ENCODE measurements at regions not wholly inside any gene's neighbourhood (a gene's known extent, or its start where the extent isn't known, plus 50 kb on each side); places are given as distances from the start of the nearest gene placed in this dataset.

GRCh38 chr12:92034083-92034482 lies 111.6 kb downstream of the BTG1 start:
- H3K4me1 ChIP-seq (ENCODE audit: insufficient read depth), result peaks cover 26% of the 10 kb centered on the region
- no peaks in the 10 kb centered on the region for H3K36me3 ChIP-seq (replicated peaks; ENCODE audit: insufficient read depth, low read depth)
- no peaks in the 10 kb centered on the region for H4K20me1 ChIP-seq (ENCODE audit: insufficient read depth, poor library complexity, severe bottlenecking)
- H3K9me3 ChIP-seq (ENCODE audit: low read depth), result no peaks in the 10 kb centered on the region
- WGBS (ENCODE audit: low lambda C conversion rate, missing lambda C conversion rate), result 79% methylated on average over 2 of the region's 2 CpGs
- DNase-seq (ENCODE audit: low spot score), result no peak
- peak overlapping the region; percentile 33 for H3K27ac ChIP-seq
- no peaks in the 10 kb centered on the region for H3K27me3 ChIP-seq
- no peaks in the 10 kb centered on the region for H3K9me2 ChIP-seq (replicated peaks; ENCODE audit: insufficient read depth)
- H3K4me3 ChIP-seq, result no peak overlapping the region
- H2AFZ ChIP-seq, result no peak overlapping the region
- no peak overlapping the region for H3K4me2 ChIP-seq
- no peaks in the 10 kb centered on the region for H3K79me2 ChIP-seq
- TF ChIP-seq EZH2phosphoT487 (IDR thresholded peaks at IDR 0.05; ENCODE audit: low read depth, severe bottlenecking, unreplicated experiment) (no peak), CTCF (IDR thresholded peaks at IDR 0.05; ENCODE audit: poor library complexity) (no peak), EZH2 (IDR thresholded peaks at IDR 0.05; ENCODE audit: borderline replicate concordance) (no peak)

GRCh38 chr12:92032965-92033364 lies 112.7 kb downstream of the BTG1 start:
- Histone ChIP-seq H3K4me2 (no peak overlapping the region), H3K36me3 (replicated peaks; ENCODE audit: insufficient read depth, low read depth) (no peaks in the 10 kb centered on the region), H3K4me3 (no peak overlapping the region), H3K9me2 (replicated peaks; ENCODE audit: insufficient read depth) (no peaks in the 10 kb centered on the region), H3K79me2 (no peaks in the 10 kb centered on the region), H4K20me1 (ENCODE audit: insufficient read depth, poor library complexity, severe bottlenecking) (no peaks in the 10 kb centered on the region), H2AFZ (no peak overlapping the region), H3K27ac (no peak overlapping the region), H3K4me1 (ENCODE audit: insufficient read depth) (peaks cover 26% of the 10 kb centered on the region), H3K27me3 (no peaks in the 10 kb centered on the region), H3K9me3 (ENCODE audit: low read depth) (no peaks in the 10 kb centered on the region)
- no peak for TF ChIP-seq CTCF (IDR thresholded peaks at IDR 0.05; ENCODE audit: poor library complexity)
- no peak for TF ChIP-seq EZH2 (IDR thresholded peaks at IDR 0.05; ENCODE audit: borderline replicate concordance)
- TF ChIP-seq EZH2phosphoT487 (IDR thresholded peaks at IDR 0.05; ENCODE audit: low read depth, severe bottlenecking, unreplicated experiment), result no peak
- DNase-seq (ENCODE audit: low spot score), result no peak
- 80% methylated on average over 3 of the region's 3 CpGs for WGBS (ENCODE audit: low lambda C conversion rate, missing lambda C conversion rate)

GRCh38 chr12:92032101-92032500 lies 113.5 kb downstream of the BTG1 start:
- no peak overlapping the region for H2AFZ ChIP-seq
- no peak overlapping the region for H3K27ac ChIP-seq
- H3K4me1 ChIP-seq (ENCODE audit: insufficient read depth), result peaks cover 26% of the 10 kb centered on the region
- H3K27me3 ChIP-seq, result no peaks in the 10 kb centered on the region
- no peak overlapping the region for H3K4me3 ChIP-seq
- 95% methylated on average over 1 of the region's 1 CpG for WGBS (ENCODE audit: low lambda C conversion rate, missing lambda C conversion rate)
- no peaks in the 10 kb centered on the region for H3K36me3 ChIP-seq (replicated peaks; ENCODE audit: insufficient read depth, low read depth)
- TF ChIP-seq EZH2phosphoT487 (IDR thresholded peaks at IDR 0.05; ENCODE audit: low read depth, severe bottlenecking, unreplicated experiment) (no peak), EZH2 (IDR thresholded peaks at IDR 0.05; ENCODE audit: borderline replicate concordance) (no peak), CTCF (IDR thresholded peaks at IDR 0.05; ENCODE audit: poor library complexity) (no peak)
- no peaks in the 10 kb centered on the region for H3K79me2 ChIP-seq
- H3K9me2 ChIP-seq (replicated peaks; ENCODE audit: insufficient read depth), result no peaks in the 10 kb centered on the region
- no peak overlapping the region for H3K4me2 ChIP-seq
- no peaks in the 10 kb centered on the region for H3K9me3 ChIP-seq (ENCODE audit: low read depth)
- no peaks in the 10 kb centered on the region for H4K20me1 ChIP-seq (ENCODE audit: insufficient read depth, poor library complexity, severe bottlenecking)
- DNase-seq (ENCODE audit: low spot score), result no peak

GRCh38 chr12:92030618-92031017 lies 115.0 kb downstream of the BTG1 start:
- TF ChIP-seq EZH2phosphoT487 (IDR thresholded peaks at IDR 0.05; ENCODE audit: low read depth, severe bottlenecking, unreplicated experiment) (no peak), EZH2 (IDR thresholded peaks at IDR 0.05; ENCODE audit: borderline replicate concordance) (no peak), CTCF (IDR thresholded peaks at IDR 0.05; ENCODE audit: poor library complexity) (no peak)
- peaks cover 21% of the 10 kb centered on the region for H3K4me1 ChIP-seq (ENCODE audit: insufficient read depth)
- H3K27ac ChIP-seq, result peak overlapping the region; percentile 27
- H3K27me3 ChIP-seq, result no peaks in the 10 kb centered on the region
- no peaks in the 10 kb centered on the region for H3K79me2 ChIP-seq
- no peaks in the 10 kb centered on the region for H3K9me2 ChIP-seq (replicated peaks; ENCODE audit: insufficient read depth)
- DNase-seq (ENCODE audit: low spot score), result peak; percentile 28
- no peak overlapping the region for H3K4me2 ChIP-seq
- H2AFZ ChIP-seq, result no peak overlapping the region
- no peaks in the 10 kb centered on the region for H3K36me3 ChIP-seq (replicated peaks; ENCODE audit: insufficient read depth, low read depth)
- no peaks in the 10 kb centered on the region for H3K9me3 ChIP-seq (ENCODE audit: low read depth)
- no peaks in the 10 kb centered on the region for H4K20me1 ChIP-seq (ENCODE audit: insufficient read depth, poor library complexity, severe bottlenecking)
- H3K4me3 ChIP-seq, result no peak overlapping the region
- 37% methylated on average over 3 of the region's 3 CpGs for WGBS (ENCODE audit: low lambda C conversion rate, missing lambda C conversion rate)

Measured in hepatocyte (in vitro differentiated cells).